ENCODE measurements at regions not wholly inside any gene's neighbourhood (a gene's known extent, or its start where the extent isn't known, plus 50 kb on each side); places are given as distances from the start of the nearest gene placed in this dataset.

- ATAC-seq (no peak), DNase-seq (no peak)
- no peaks in the 10 kb centered on the region for H3K27me3 ChIP-seq (ENCODE audit: control insufficient read depth, insufficient read depth, low read length)
- Mint-ChIP-seq H3K36me3 (no peaks in the 10 kb centered on the region), H3K4me3 (no peak overlapping the region), H3K4me1 (no peaks in the 10 kb centered on the region), H3K9me3 (peaks cover 7 to 21% of the 10 kb centered on the region in 2 donors), H3K27ac (no peak overlapping the region), H3K27me3 (ENCODE audit: low read depth in 2 of 2) (no peaks in the 10 kb centered on the region)
- no peak overlapping the region for H3K4me3 ChIP-seq (ENCODE audit: low read length)
- no peak overlapping the region for H3K27ac ChIP-seq (ENCODE audit: low read length)
- H3K9me3 ChIP-seq (ENCODE audit: control insufficient read depth, insufficient read depth, low read length): peaks cover 9% of the 10 kb centered on the region
- TF ChIP-seq CTCF (IDR thresholded peaks at IDR 0.05): no peak
- intact Hi-C loops (cut with micrococcal nuclease): no loop called here
- no peaks in the 10 kb centered on the region for H3K4me1 ChIP-seq (ENCODE audit: control insufficient read depth, insufficient read depth, low read length)
- 95% methylated on average over 5 of the region's 6 CpGs for WGBS (ENCODE audit: insufficient coverage)
- H3K36me3 ChIP-seq (ENCODE audit: control insufficient read depth, insufficient read depth, low read length): no peaks in the 10 kb centered on the region
Measured at GRCh38 chr11:91188484-91188883, 965.6 kb upstream of the CHORDC1 start.

GRCh38 chr11:91187314-91187713 lies 964.5 kb upstream of the CHORDC1 start:
- H3K36me3 Mint-ChIP-seq: no peaks in the 10 kb centered on the region
- DNase-seq (no peak), ATAC-seq (no peak)
- intact Hi-C loops (cut with micrococcal nuclease): no loop called here
- H3K27me3 Mint-ChIP-seq (ENCODE audit: low read depth in 2 of 2): no peaks in the 10 kb centered on the region
- Histone ChIP-seq H3K27me3 (ENCODE audit: control insufficient read depth, insufficient read depth, low read length) (no peaks in the 10 kb centered on the region), H3K36me3 (ENCODE audit: control insufficient read depth, insufficient read depth, low read length) (no peaks in the 10 kb centered on the region), H3K4me3 (ENCODE audit: low read length) (no peak overlapping the region), H3K9me3 (ENCODE audit: control insufficient read depth, insufficient read depth, low read length) (peaks cover 15% of the 10 kb centered on the region), H3K4me1 (ENCODE audit: control insufficient read depth, insufficient read depth, low read length) (no peaks in the 10 kb centered on the region), H3K27ac (ENCODE audit: low read length) (no peak overlapping the region)
- TF ChIP-seq CTCF (IDR thresholded peaks at IDR 0.05): no peak
- no peaks in the 10 kb centered on the region for H3K4me1 Mint-ChIP-seq
- no peak overlapping the region for H3K4me3 Mint-ChIP-seq
- no peak overlapping the region for H3K27ac Mint-ChIP-seq
- H3K9me3 Mint-ChIP-seq: peaks cover 12 to 23% of the 10 kb centered on the region in 2 donors
- 88% methylated on average over 1 of the region's 2 CpGs for WGBS (ENCODE audit: insufficient coverage)

GRCh38 chr11:91178366-91178765 lies 955.5 kb upstream of the CHORDC1 start:
- WGBS (ENCODE audit: insufficient coverage): no CpG with 5 or more reads among the region's 1 CpG
- Histone ChIP-seq H3K27ac (ENCODE audit: low read length) (no peak overlapping the region), H3K4me1 (ENCODE audit: control insufficient read depth, insufficient read depth, low read length) (no peaks in the 10 kb centered on the region), H3K27me3 (ENCODE audit: control insufficient read depth, insufficient read depth, low read length) (no peaks in the 10 kb centered on the region), H3K4me3 (ENCODE audit: low read length) (no peak overlapping the region), H3K9me3 (ENCODE audit: control insufficient read depth, insufficient read depth, low read length) (peaks cover 4% of the 10 kb centered on the region), H3K36me3 (ENCODE audit: control insufficient read depth, insufficient read depth, low read length) (no peaks in the 10 kb centered on the region)
- H3K27ac Mint-ChIP-seq: no peak overlapping the region
- no peaks in the 10 kb centered on the region for H3K27me3 Mint-ChIP-seq (ENCODE audit: low read depth in 2 of 2)
- DNase-seq (no peak), ATAC-seq (no peak)
- H3K4me1 Mint-ChIP-seq: no peaks in the 10 kb centered on the region
- H3K4me3 Mint-ChIP-seq: no peak overlapping the region
- TF ChIP-seq CTCF (IDR thresholded peaks at IDR 0.05): no peak
- H3K36me3 Mint-ChIP-seq: no peaks in the 10 kb centered on the region
- intact Hi-C loops (cut with micrococcal nuclease): no loop called here
- peaks cover 14 to 29% of the 10 kb centered on the region in 2 donors for H3K9me3 Mint-ChIP-seq

GRCh38 chr11:91174734-91175133 lies 951.9 kb upstream of the CHORDC1 start:
- Histone ChIP-seq H3K27me3 (ENCODE audit: control insufficient read depth, insufficient read depth, low read length) (no peaks in the 10 kb centered on the region), H3K36me3 (ENCODE audit: control insufficient read depth, insufficient read depth, low read length) (no peaks in the 10 kb centered on the region), H3K4me1 (ENCODE audit: control insufficient read depth, insufficient read depth, low read length) (no peaks in the 10 kb centered on the region), H3K27ac (ENCODE audit: low read length) (no peak overlapping the region), H3K9me3 (ENCODE audit: control insufficient read depth, insufficient read depth, low read length) (no peaks in the 10 kb centered on the region), H3K4me3 (ENCODE audit: low read length) (no peak overlapping the region)
- TF ChIP-seq CTCF (IDR thresholded peaks at IDR 0.05): no peak
- no peak for DNase-seq
- intact Hi-C loops (cut with micrococcal nuclease): no loop called here
- H3K36me3 Mint-ChIP-seq: no peaks in the 10 kb centered on the region
- no peak overlapping the region for H3K4me3 Mint-ChIP-seq
- H3K4me1 Mint-ChIP-seq: no peaks in the 10 kb centered on the region
- ATAC-seq: no peak
- no peaks in the 10 kb centered on the region for H3K27me3 Mint-ChIP-seq (ENCODE audit: low read depth in 2 of 2)
- peaks cover 7 to 29% of the 10 kb centered on the region in 2 donors for H3K9me3 Mint-ChIP-seq
- H3K27ac Mint-ChIP-seq: no peak overlapping the region

All from natural killer cell (primary cell).